Lower leg skin (tissue), 4 donors: ENCODE measurements at regions not wholly inside any gene's neighbourhood (a gene's known extent, or its start where the extent isn't known, plus 50 kb on each side); places are given as distances from the start of the nearest gene placed in this dataset.

Source experiments
- DNase-seq, 2 donors: peaks; one replicate each; pipeline ENCODE4 v3.0.0-alpha.2; 2019; ENCODE audit warnings: low spot score in 2 of 2
- H3K4me3 ChIP-seq: fragments of 200-600 bp; sonication (generic); 2 replicates; pipeline ENCODE4 v1.5.1; 2017; ENCODE audit warnings: mild to moderate bottlenecking, low read depth; ENCODE audit not compliant: poor library complexity, severe bottlenecking
- POLR2A ChIP-seq, 2 donors: fragments of 450-650 bp; IDR thresholded peaks; one replicate each; pipeline ENCODE4 v1.6.1; 2016 to 2017; ENCODE audit warnings: antibody characterized with exemption in 2 of 2, mild to moderate bottlenecking in 1 of 2, moderate library complexity in 1 of 2
- WGBS, 2 donors: methylation state at CpG; one replicate each; pipeline ENCODE4 v1.1.5; 2018; 5-methylcytosine and 5-hydroxymethylcytosine counted together
- intact Hi-C: fragments of 100-400 bp; cut with DNase I; formaldehyde crosslinking; loops from one replicate; pipeline ENCODE4 v1.15.0; 2023; ENCODE audit warnings: low total_unique reads
- TF ChIP-seq, protein P1 (sequence below), 3 donors: fragments of 450-650 bp; IDR thresholded peaks; one replicate each; pipeline ENCODE4 v1.5.1; 2016; ENCODE audit warnings: antibody characterized with exemption in 3 of 3, mild to moderate bottlenecking in 3 of 3, moderate library complexity in 2 of 3

DNA sequence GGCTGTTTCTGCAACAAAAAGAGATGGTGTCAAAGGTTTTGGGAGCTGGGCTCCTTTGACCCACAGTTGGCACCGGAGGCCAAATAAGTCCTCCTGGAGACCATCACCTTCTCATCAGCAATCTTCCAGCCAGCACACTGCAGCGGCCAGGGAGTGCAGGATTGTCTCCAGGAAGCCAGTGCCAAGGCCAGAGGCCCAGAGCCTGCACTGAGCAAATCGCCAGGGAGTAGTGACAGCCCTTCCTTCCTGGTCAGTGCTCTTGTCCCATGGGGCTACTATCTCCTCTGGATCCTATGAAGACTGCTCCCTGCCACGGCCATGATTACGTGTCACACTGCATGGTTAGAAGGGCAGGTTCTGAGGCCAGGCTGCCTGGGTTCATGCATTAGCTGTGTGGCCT, 134.3 kb upstream of the CRHR1 start:
- DNase-seq: no peak
- TF ChIP-seq, protein P1, sequence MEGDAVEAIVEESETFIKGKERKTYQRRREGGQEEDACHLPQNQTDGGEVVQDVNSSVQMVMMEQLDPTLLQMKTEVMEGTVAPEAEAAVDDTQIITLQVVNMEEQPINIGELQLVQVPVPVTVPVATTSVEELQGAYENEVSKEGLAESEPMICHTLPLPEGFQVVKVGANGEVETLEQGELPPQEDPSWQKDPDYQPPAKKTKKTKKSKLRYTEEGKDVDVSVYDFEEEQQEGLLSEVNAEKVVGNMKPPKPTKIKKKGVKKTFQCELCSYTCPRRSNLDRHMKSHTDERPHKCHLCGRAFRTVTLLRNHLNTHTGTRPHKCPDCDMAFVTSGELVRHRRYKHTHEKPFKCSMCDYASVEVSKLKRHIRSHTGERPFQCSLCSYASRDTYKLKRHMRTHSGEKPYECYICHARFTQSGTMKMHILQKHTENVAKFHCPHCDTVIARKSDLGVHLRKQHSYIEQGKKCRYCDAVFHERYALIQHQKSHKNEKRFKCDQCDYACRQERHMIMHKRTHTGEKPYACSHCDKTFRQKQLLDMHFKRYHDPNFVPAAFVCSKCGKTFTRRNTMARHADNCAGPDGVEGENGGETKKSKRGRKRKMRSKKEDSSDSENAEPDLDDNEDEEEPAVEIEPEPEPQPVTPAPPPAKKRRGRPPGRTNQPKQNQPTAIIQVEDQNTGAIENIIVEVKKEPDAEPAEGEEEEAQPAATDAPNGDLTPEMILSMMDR (IDR thresholded peaks at IDR 0.05): no peak
- no peak for TF ChIP-seq POLR2A (IDR thresholded peaks at IDR 0.05)
- no peak overlapping the region for H3K4me3 ChIP-seq
- 73 to 75% methylated on average over 5 of the region's 5 CpGs for whole genome bisulfite sequencing, 2 donors
- intact Hi-C loops: loop anchor here (5.0 kb wide), 1 partner anchor 178 kb away; no protein-coding TSS in a partner anchor

GRCh38 chr17:45650561-45650960, 133.6 kb upstream of the CRHR1 start:
- no peak for DNase-seq
- TF ChIP-seq POLR2A (IDR thresholded peaks at IDR 0.05): no peak
- TF ChIP-seq, protein P1 (IDR thresholded peaks at IDR 0.05): no peak
- H3K4me3 ChIP-seq: no peak overlapping the region
- WGBS, 2 donors: 74 to 76% methylated on average over 10 of the region's 10 CpGs
- intact Hi-C loops: no loop called here

GRCh38 chr17:45651145-45651709, 132.9 kb upstream of the CRHR1 start:
- no peak for TF ChIP-seq POLR2A (IDR thresholded peaks at IDR 0.05)
- TF ChIP-seq, protein P1 (IDR thresholded peaks at IDR 0.05): no peak
- no peak for DNase-seq
- H3K4me3 ChIP-seq: no peak overlapping the region
- intact Hi-C loops: no loop called here
- 76 to 77% methylated on average over 8 of the region's 8 CpGs for WGBS, 2 donors

DNA sequence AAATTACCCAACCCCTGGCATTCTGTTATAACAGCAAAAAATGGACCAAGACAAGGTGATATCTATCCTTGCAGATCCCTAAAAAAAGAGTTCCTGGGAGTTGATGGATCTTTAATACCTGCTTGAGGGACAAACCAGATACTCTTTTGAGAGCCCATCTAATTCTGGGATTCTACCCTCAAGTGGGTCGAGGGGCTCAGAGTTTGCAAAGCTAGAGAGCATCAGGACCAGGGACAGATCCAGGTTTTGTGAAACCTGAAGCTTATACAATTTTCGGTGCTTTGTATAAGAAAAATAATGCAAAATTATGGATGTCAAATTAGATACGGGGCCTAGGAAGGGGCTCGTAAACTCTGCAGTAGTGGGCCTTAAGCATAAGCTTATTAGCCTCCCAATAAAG, 130.5 kb upstream of the CRHR1 start:
- intact Hi-C loops: no loop called here
- no peak overlapping the region for H3K4me3 ChIP-seq
- 63 to 67% methylated on average over 4 of the region's 4 CpGs for WGBS, 2 donors
- TF ChIP-seq POLR2A (IDR thresholded peaks at IDR 0.05): no peak
- TF ChIP-seq, protein P1 (IDR thresholded peaks at IDR 0.05): no peak
- DNase-seq: no peak

GRCh38 chr17:45656527-45657181, 127.5 kb upstream of the CRHR1 start:
- DNase-seq: no peak
- TF ChIP-seq, protein P1 (IDR thresholded peaks at IDR 0.05): no peak
- no peak for TF ChIP-seq POLR2A (IDR thresholded peaks at IDR 0.05)
- WGBS, 2 donors: 93% methylated on average over 11 of the region's 11 CpGs
- intact Hi-C loops: no loop called here
- no peak overlapping the region for H3K4me3 ChIP-seq

GRCh38 chr17:45660474-45660873, 123.6 kb upstream of the CRHR1 start:
- DNase-seq: no peak
- intact Hi-C loops: no loop called here
- TF ChIP-seq POLR2A (IDR thresholded peaks at IDR 0.05): no peak
- TF ChIP-seq, protein P1 (IDR thresholded peaks at IDR 0.05): no peak
- 36 to 51% methylated on average over 4 of the region's 4 CpGs for WGBS, 2 donors
- no peak overlapping the region for H3K4me3 ChIP-seq
